ENCODE measurements at regions not wholly inside any gene's neighbourhood (a gene's known extent, or its start where the extent isn't known, plus 50 kb on each side); places are given as distances from the start of the nearest gene placed in this dataset.

- H3K9ac ChIP-seq (ENCODE audit: low read depth in 1 of 2, low read length in 2 of 2), result no peak overlapping the region
- DNase-seq (ENCODE audit: low spot score), result no peak
- H3K27me3 ChIP-seq (ENCODE audit: control insufficient read depth in 4 of 4, insufficient read depth in 4 of 4, low read length in 3 of 4), result no peaks in the 10 kb centered on the region
- WGBS, result 75% methylated on average over 5 of the region's 5 CpGs
- no peaks in the 10 kb centered on the region for H3K36me3 ChIP-seq (ENCODE audit: control insufficient read depth in 4 of 4, insufficient read depth in 3 of 4, low read depth in 1 of 4, low read length in 3 of 4)
- H3K4me3 ChIP-seq (ENCODE audit: low read depth in 1 of 3, low read length in 3 of 3), result no peak overlapping the region
- no peaks in the 10 kb centered on the region for H3K4me1 ChIP-seq (ENCODE audit: control insufficient read depth in 4 of 4, insufficient read depth in 4 of 4, low read length in 3 of 4)
- TF ChIP-seq FOXA2 (IDR thresholded peaks at IDR 0.05) (no peak), ATF3 (IDR thresholded peaks at IDR 0.05) (no peak), EGR1 (IDR thresholded peaks at IDR 0.05; ENCODE audit: low read depth in 2 of 2) (no peak), NR2F2 (IDR thresholded peaks at IDR 0.05) (no peak), GABPA (IDR thresholded peaks at IDR 0.05 in 1 of 2, conservative IDR thresholded peaks at IDR 0.05 in 1 of 2) (no peak)
- H3K9me3 ChIP-seq (ENCODE audit: control insufficient read depth in 4 of 4, low read length in 3 of 4), result no peaks in the 10 kb centered on the region
- no peak overlapping the region for H3K27ac ChIP-seq (ENCODE audit: low read depth in 1 of 2, low read length in 2 of 2)
Measured at GRCh38 chr14:47899685-47900084, 224.3 kb upstream of the MDGA2 start.

DNA sequence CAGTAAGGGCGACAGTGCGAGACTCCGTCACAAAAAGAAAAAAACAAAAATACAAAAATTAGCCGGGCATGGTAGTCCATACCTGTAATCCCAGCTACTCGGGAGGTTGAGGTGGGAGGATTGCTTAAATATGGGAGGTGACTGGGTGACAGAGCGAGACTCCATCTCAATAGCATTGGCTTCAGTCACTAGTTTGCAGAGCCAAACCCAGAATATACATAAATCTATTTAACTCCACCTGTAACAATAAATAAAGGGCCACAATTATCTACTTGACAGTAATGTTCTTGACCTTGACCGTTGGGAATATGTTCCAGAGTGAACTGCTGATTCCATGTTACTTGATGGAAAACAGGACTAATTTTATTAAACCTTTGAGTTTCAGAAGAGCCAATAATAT, 198.9 kb upstream of the MDGA2 start:
- H3K27me3 ChIP-seq (ENCODE audit: control insufficient read depth in 4 of 4, insufficient read depth in 4 of 4, low read length in 3 of 4), result no peaks in the 10 kb centered on the region
- no peak overlapping the region for H3K9ac ChIP-seq (ENCODE audit: low read depth in 1 of 2, low read length in 2 of 2)
- WGBS, result 88% methylated on average over 7 of the region's 7 CpGs
- no peak overlapping the region for H3K4me3 ChIP-seq (ENCODE audit: low read depth in 1 of 3, low read length in 3 of 3)
- H3K27ac ChIP-seq (ENCODE audit: low read depth in 1 of 2, low read length in 2 of 2), result no peak overlapping the region
- TF ChIP-seq FOXA1 (IDR thresholded peaks at IDR 0.05) (no peak), ZBTB33 (IDR thresholded peaks at IDR 0.05) (no peak), RXRA (IDR thresholded peaks at IDR 0.05) (no peak), TAF1 (conservative IDR thresholded peaks at IDR 0.05) (no peak), MAX (IDR thresholded peaks at IDR 0.05) (no peak), RAD21 (IDR thresholded peaks at IDR 0.05) (no peak), JUND (IDR thresholded peaks at IDR 0.05) (no peak), NR2F2 (IDR thresholded peaks at IDR 0.05) (no peak), HNF4A (conservative IDR thresholded peaks at IDR 0.05) (no peak), YY1 (IDR thresholded peaks at IDR 0.05) (no peak), EGR1 (IDR thresholded peaks at IDR 0.05; ENCODE audit: low read depth in 2 of 2) (no peak), FOXA2 (IDR thresholded peaks at IDR 0.05) (no peak), SP1 (IDR thresholded peaks at IDR 0.05) (no peak), REST (IDR thresholded peaks at IDR 0.05) (no peak), ATF3 (IDR thresholded peaks at IDR 0.05) (no peak), GABPA (IDR thresholded peaks at IDR 0.05 in 1 of 2, conservative IDR thresholded peaks at IDR 0.05 in 1 of 2) (no peak), HNF4G (IDR thresholded peaks at IDR 0.05) (no peak)
- TF ChIP-seq, protein P1, sequence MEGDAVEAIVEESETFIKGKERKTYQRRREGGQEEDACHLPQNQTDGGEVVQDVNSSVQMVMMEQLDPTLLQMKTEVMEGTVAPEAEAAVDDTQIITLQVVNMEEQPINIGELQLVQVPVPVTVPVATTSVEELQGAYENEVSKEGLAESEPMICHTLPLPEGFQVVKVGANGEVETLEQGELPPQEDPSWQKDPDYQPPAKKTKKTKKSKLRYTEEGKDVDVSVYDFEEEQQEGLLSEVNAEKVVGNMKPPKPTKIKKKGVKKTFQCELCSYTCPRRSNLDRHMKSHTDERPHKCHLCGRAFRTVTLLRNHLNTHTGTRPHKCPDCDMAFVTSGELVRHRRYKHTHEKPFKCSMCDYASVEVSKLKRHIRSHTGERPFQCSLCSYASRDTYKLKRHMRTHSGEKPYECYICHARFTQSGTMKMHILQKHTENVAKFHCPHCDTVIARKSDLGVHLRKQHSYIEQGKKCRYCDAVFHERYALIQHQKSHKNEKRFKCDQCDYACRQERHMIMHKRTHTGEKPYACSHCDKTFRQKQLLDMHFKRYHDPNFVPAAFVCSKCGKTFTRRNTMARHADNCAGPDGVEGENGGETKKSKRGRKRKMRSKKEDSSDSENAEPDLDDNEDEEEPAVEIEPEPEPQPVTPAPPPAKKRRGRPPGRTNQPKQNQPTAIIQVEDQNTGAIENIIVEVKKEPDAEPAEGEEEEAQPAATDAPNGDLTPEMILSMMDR (IDR thresholded peaks at IDR 0.05; ENCODE audit: low read depth, low read length, missing input control), result no peak
- DNase-seq (ENCODE audit: low spot score), result no peak
- H3K9me3 ChIP-seq (ENCODE audit: control insufficient read depth in 4 of 4, low read length in 3 of 4), result no peaks in the 10 kb centered on the region
- no peaks in the 10 kb centered on the region for H3K36me3 ChIP-seq (ENCODE audit: control insufficient read depth in 4 of 4, insufficient read depth in 3 of 4, low read depth in 1 of 4, low read length in 3 of 4)
- H3K4me1 ChIP-seq (ENCODE audit: control insufficient read depth in 4 of 4, insufficient read depth in 4 of 4, low read length in 3 of 4), result no peaks in the 10 kb centered on the region
